Loucy (cell line): ENCODE measurements at regions not wholly inside any gene's neighbourhood (a gene's known extent, or its start where the extent isn't known, plus 50 kb on each side); places are given as distances from the start of the nearest gene placed in this dataset.
A peak's percentile ranks its signal among the peaks of the same experiment; 100 is the strongest.

Source experiments
- H2AFZ ChIP-seq: fragments of 200-600 bp; sonication (generic); 2 replicates; pipeline ENCODE4 v1.6.0; 2016; ENCODE audit warnings: antibody characterized with exemption, mild to moderate bottlenecking, low read length, moderate library complexity
- H3F3A ChIP-seq: fragments of 200-600 bp; 2 replicates; pipeline ENCODE4 v1.6.0; 2016; ENCODE audit warnings: antibody characterized with exemption, low read depth, mild to moderate bottlenecking
- H3K27me3 ChIP-seq: fragments of 200-600 bp; sonication (generic); 2 replicates; pipeline ENCODE4 v1.6.1; 2014; ENCODE audit warnings: low read length, mild to moderate bottlenecking; ENCODE audit not compliant: insufficient read depth, poor library complexity, severe bottlenecking
- H3K36me3 ChIP-seq: fragments of 200-600 bp; sonication (generic); 2 replicates; pipeline ENCODE4 v1.6.1; 2016; ENCODE audit warnings: low read length; ENCODE audit not compliant: insufficient read depth
- H3K4me1 ChIP-seq: fragments of 200-600 bp; sonication (generic); 2 replicates; pipeline ENCODE4 v1.5.1; 2014; ENCODE audit warnings: low read length, mild to moderate bottlenecking; ENCODE audit not compliant: insufficient read depth, poor library complexity, severe bottlenecking
- H3K4me2 ChIP-seq: fragments of 200-600 bp; sonication (generic); 2 replicates; pipeline ENCODE4 v1.6.0; 2014; ENCODE audit warnings: antibody characterized with exemption, low read length, low read depth, mild to moderate bottlenecking; ENCODE audit not compliant: poor library complexity, severe bottlenecking
- H3K4me3 ChIP-seq: fragments of 200-600 bp; sonication (generic); 2 replicates; pipeline ENCODE4 v1.5.1; 2014; ENCODE audit warnings: low read length, mild to moderate bottlenecking, mixed read lengths; ENCODE audit not compliant: poor library complexity, severe bottlenecking
- H3K79me2 ChIP-seq: fragments of 200-600 bp; sonication (generic); 2 replicates; pipeline ENCODE4 v1.6.1; 2014; ENCODE audit warnings: low read length; ENCODE audit not compliant: insufficient read depth
- H3K9ac ChIP-seq: fragments of 200-600 bp; sonication (generic); 2 replicates; pipeline ENCODE4 v1.6.0; 2014; ENCODE audit warnings: mild to moderate bottlenecking, low read depth, low read length, moderate library complexity; ENCODE audit not compliant: poor library complexity, severe bottlenecking
- H3K9me2 ChIP-seq: fragments of 200-600 bp; sonication (generic); replicated peaks from 2 replicates; pipeline ENCODE4 v1.6.1; 2016; ENCODE audit warnings: low read depth, low read length, mixed read lengths
- H3K9me3 ChIP-seq: fragments of 200-600 bp; sonication (generic); 2 replicates; pipeline ENCODE4 v1.6.1; 2014; ENCODE audit warnings: mild to moderate bottlenecking, antibody characterized with exemption, low read length, low read depth; ENCODE audit not compliant: insufficient read depth
- H4K20me1 ChIP-seq: fragments of 200-600 bp; sonication (generic); 2 replicates; pipeline ENCODE4 v1.6.0; 2014; ENCODE audit warnings: antibody characterized with exemption, low read length, mild to moderate bottlenecking; ENCODE audit not compliant: insufficient read depth, poor library complexity, severe bottlenecking
- CTCF ChIP-seq: fragments of 200-600 bp; sonication (generic); conservative IDR thresholded peaks from 2 replicates; pipeline ENCODE4 v1.5.1; 2014; ENCODE audit warnings: mild to moderate bottlenecking, antibody characterized with exemption, low read length
- EZH2phosphoT487 ChIP-seq: fragments of 200-600 bp; IDR thresholded peaks from 2 replicates; pipeline ENCODE4 v1.6.1; 2018; ENCODE audit warnings: antibody characterized with exemption, mild to moderate bottlenecking, moderate library complexity, borderline replicate concordance

DNA sequence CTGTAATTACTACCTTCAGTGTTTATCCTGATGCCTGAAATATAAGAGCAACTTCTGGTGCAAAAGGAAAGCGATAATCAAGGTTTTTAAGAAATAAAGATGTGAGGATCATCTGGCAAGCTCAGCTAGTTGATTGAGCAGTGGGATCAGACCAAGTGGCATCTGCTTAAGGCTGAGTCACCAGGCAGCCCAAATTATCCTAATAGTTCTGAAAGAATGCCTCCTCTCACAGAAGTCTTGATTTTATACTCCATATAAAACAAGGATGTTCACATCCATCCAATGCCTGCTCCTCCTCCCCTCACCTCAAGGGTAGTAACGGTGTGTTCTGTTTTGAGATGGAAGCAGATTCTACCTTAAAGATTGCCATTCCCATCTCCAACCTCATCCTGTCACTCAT is 134.5 kb upstream of the RASGEF1B start:
- H3K4me1 ChIP-seq = peaks cover 15% of the 10 kb centered on the region
- H3K9ac ChIP-seq = peak overlapping the region; percentile 13
- no peaks in the 10 kb centered on the region for H3K9me3 ChIP-seq
- H2AFZ ChIP-seq = peak overlapping the region; percentile 83
- H3K79me2 ChIP-seq = no peaks in the 10 kb centered on the region
- no peaks in the 10 kb centered on the region for H3K36me3 ChIP-seq
- H3K27me3 ChIP-seq = no peaks in the 10 kb centered on the region
- no peaks in the 10 kb centered on the region for H4K20me1 ChIP-seq
- no peak for TF ChIP-seq CTCF
- no peak for TF ChIP-seq EZH2phosphoT487
- H3F3A ChIP-seq = no peaks in the 10 kb centered on the region; the same call in 1 of the 2 replicates
- H3K4me3 ChIP-seq = no peak overlapping the region
- H3K4me2 ChIP-seq = peak overlapping the region; percentile 56
- no peaks in the 10 kb centered on the region for H3K9me2 ChIP-seq

GRCh38 chr4:81605271-81605670 is 133.6 kb upstream of the RASGEF1B start:
- no peak overlapping the region for H3K9ac ChIP-seq
- H3K9me2 ChIP-seq = no peaks in the 10 kb centered on the region
- H3K27me3 ChIP-seq = no peaks in the 10 kb centered on the region
- H4K20me1 ChIP-seq = no peaks in the 10 kb centered on the region
- TF ChIP-seq CTCF = no peak
- TF ChIP-seq EZH2phosphoT487 = no peak
- H3K4me2 ChIP-seq = no peak overlapping the region
- H3K36me3 ChIP-seq = no peaks in the 10 kb centered on the region
- H3K4me3 ChIP-seq = no peak overlapping the region
- H3F3A ChIP-seq = no peaks in the 10 kb centered on the region; the same call in 1 of the 2 replicates
- peaks cover 15% of the 10 kb centered on the region for H3K4me1 ChIP-seq
- H2AFZ ChIP-seq = no peak overlapping the region
- no peaks in the 10 kb centered on the region for H3K9me3 ChIP-seq
- no peaks in the 10 kb centered on the region for H3K79me2 ChIP-seq

DNA sequence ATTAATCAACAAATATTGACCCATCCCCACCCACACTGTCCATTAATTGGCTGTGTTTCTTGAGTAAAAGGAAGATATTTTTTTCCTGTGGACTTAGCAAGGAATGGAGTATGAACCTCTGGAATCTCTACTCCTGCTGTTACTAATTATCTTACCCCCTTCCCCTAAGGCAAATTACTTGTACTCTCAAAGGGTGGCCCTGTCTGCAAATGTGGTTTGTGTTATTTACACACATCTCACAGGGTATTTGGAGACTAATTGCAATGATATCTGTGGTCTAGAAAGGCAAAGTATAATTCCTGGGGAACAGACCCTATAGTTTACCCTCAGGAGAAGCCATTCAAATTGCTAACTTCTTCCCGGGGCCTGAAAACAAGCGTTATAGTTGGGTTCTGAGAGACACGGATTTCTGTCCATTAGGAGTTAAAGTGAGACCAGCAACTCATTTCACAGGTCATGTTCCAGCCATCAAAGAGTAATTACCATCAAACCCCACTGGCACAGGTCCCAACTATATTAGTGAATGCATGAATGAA is 133.0 kb upstream of the RASGEF1B start:
- Histone ChIP-seq H3K36me3 (no peaks in the 10 kb centered on the region), H3K9me2 (no peaks in the 10 kb centered on the region), H3F3A (no peaks in the 10 kb centered on the region; the same call in 1 of the 2 replicates), H2AFZ (no peak overlapping the region), H3K4me2 (no peak overlapping the region), H4K20me1 (no peaks in the 10 kb centered on the region), H3K9ac (no peak overlapping the region), H3K9me3 (no peaks in the 10 kb centered on the region), H3K4me1 (peaks cover 15% of the 10 kb centered on the region), H3K79me2 (no peaks in the 10 kb centered on the region), H3K4me3 (no peak overlapping the region), H3K27me3 (no peaks in the 10 kb centered on the region)
- TF ChIP-seq CTCF (no peak), EZH2phosphoT487 (no peak)
